GM18511 (cell line): ENCODE measurements at regions not wholly inside any gene's neighbourhood (a gene's known extent, or its start where the extent isn't known, plus 50 kb on each side); places are given as distances from the start of the nearest gene placed in this dataset.
"Not testable (repeated sequence)": the region's sequence is repeated elsewhere in the genome, so short reads cannot be mapped to it uniquely, and the experiment has no call there.

Experiments
- ATAC-seq: cut with Tn5 transposase; IDR thresholded peaks from one replicate; pipeline ENCODE4 v1.9.1; 2021; ENCODE audit warnings: mild to moderate bottlenecking, moderate library complexity; ENCODE audit not compliant: unreplicated experiment

DNA sequence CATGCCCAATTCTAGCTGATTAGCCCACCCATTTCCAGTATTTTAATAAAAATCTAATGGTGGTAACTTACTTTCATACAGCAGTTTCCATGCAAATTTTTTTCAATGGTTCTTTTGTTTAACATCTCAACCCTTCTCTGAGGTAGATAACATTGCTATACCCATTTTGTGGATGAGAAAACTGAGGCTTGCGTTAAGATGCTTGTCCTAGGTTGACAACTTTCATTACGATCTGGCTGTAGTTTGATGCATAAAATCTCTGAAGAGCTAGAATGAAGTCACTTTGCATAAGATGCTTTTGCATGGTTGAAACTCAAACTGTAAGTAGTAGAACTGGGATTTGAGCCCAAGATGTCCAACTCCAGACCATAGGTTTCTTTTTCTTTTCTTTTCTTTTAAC is 309.5 kb upstream of the PODXL start:
- ATAC-seq = no peak

DNA sequence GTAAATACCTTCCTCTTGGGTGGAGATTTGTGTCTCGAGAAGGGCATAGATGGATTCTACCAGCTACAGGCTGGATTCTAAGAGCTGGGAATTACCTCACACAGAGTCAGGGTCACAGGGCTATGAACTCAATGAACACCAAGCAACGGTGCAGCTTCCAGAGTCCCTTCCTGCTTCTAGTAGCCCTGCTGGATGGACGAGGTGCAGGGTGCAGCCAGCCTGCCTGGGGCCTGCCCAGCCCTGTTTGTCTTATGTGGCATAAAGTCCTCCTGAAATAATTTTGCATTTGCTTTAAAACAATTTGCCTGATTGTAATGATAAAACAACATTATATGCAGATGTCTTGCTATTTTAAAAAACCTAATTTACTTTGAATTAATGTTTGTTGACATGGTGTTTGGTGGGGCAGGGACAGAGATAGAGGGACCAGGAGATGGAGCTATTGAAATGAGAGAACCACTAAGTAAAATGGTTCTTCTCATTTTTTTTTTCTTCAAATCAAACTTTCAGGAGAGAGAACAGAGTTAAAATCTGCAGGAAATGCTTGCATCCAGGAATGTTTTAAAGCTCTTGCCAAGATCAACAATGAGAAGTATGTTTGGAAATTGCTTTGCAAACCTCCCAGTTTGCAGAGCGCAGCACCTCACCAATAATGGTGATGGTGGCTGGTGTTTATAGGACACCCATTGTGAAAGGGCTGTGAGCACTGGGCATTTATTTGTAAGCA is 305.4 kb upstream of the PODXL start:
- ATAC-seq = no peak

DNA sequence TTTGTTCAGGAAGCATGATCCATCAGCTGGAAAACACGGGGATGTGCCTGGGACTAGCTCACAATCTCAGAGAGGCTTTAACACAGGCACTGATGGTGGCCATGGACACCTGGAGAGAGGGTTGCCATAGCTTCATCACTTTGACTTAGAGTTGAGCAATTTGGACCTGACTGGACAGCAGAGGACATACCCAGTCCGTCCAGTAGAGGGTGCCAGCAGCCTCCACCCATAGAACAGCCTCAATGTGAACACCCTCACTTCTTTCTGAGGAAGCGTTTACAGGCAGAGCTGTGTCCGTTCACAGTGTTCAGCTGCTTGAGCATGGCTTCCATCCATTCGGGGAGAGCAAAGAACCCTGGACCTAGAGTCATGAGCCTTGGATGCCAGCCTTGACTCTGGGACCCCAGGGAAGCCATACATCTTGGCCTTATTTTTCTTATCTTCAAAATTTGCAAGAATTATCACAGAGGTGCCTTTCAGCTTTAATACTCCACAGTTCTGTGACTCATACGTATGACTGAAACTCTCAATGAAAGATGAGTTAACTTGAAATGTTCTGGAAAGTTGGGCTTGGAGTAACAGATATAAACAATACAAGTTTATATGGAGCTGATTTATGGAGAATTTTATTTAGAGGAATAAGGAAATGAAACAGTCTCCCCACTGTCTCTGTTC is 302.9 kb upstream of the PODXL start:
- peak; percentile 96 for ATAC-seq

DNA sequence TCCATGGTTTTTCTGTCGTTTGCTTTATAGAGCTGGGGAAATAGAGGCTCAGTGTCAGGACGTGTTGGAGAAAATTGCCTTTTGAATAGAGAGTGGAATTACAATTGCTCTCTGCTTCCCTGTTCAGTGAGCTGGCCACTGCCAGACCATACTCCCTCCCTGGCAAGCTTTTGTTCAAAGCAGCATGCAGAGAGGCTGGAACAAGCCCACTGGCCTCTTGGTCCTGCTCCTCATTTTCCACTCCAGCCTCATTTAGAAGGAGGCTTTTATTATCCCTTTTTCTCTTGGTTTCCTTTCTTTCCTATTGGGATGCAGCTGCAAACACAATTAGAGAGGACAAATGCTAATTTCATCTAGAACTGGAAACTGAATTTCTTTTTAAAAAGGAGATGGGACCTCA is 302.2 kb upstream of the PODXL start:
- no peak for ATAC-seq

DNA sequence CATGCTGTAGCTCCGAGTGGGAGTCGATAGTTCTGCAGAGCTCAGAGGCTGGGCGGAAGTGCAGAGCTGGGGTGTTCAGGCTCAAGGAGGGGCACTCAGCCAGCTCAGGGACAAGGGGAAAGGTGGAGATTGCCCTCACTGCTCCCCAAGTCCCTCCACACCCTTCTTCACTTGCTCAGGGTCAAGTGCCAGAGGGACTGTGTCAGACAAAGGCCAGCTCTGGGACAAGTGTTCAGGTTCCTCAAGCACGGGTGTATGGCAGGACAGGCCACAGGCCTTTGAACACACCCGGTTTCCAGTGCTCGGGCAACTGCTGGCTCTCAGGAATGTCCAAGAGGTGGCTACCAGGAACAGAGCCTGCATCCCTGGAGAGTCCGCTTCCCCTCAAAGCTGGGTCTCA is 293.0 kb upstream of the PODXL start:
- ATAC-seq = no peak

DNA sequence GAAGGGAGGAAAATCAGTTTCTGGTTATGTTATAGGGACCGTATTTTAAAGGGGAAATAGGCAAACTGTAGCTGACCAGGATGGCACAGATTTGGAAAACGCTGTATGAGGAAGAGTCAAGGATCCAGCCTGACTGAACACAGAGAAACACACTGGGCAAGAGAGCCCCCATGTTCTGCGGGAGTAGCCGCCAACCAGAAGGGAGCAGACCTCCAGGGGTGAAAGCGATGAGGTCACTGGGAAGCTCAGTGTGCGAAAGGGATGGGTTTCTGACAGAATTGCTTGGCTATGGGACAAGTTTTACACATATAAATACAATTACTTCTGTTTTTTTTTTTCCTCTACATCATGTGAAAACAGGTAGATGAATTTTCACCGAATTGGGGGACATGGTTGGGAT is 291.6 kb upstream of the PODXL start:
- no peak for ATAC-seq

DNA sequence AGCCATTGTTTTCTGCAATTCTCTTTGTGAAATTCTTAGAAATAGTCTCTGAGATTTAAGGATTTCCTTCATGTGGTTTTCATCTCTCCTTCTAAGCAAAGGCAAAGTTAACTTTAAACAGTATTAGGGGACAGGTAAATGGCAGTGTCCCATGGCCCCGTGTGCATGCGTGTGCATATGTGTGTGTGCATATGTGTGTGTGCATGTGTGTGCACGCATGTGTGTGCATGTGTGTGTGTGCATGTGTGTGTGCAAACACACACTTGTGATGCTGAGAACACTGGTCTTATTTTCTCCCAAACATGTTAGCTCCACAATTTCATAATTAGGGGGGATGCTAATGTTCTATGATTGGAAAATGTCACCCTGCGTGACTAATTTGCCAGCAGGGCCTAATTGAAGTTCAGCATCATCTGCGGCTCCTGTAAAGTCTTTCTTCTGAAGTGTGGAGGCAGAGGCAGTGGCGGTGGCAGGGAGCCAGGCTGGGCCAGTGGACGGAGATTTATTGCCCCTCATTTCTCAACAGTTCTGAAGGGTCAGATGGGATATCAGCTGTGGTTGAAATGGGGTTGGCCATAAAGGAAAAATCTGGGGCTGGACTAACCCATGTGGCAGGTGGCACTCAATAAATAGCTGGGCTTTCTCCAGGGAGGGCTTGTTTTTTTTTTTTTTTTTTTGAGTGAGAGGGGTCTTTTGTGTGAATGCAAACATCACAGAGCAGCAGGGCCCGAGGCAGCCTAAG is 289.3 kb upstream of the PODXL start:
- ATAC-seq = no peak

DNA sequence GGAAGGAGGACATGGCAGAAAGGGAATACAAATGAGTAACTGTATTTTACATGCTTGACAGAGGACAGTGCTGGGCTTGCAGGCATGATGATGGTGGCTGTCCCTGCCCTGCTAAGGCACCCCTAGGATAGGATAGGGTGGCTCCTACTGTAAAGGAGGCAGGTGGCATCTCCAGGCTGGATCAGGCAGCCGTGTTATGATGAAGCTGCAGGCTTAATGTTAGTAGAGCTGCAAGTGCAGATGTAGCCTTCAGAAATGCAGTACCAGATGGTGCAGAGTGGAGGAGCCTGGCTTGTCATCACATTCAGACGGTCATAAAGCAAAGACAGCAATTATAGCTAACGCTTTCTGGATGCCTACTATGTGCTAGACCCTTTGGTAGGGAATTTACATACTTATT is 287.9 kb upstream of the PODXL start:
- no peak for ATAC-seq

DNA sequence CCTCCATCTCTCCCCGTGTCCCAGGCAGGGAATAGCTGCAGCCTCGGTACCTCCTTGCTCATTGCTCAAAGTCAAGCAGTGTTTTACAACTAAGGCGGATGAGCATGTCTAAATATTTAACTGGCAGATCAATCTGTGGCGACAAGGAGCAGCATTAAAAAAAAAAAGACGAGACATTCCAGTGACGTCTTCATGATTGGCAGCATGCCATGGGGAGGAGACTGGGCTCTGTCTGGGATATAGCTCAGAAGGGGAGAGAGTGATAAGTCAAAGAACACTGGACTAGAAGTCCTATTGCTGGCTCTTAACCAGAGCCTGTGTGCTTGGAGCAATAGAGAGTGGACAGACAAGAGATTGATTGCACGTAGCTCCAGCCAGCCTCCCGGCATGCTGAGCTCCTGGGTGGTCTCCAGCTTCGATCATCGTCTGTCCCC is 287.5 kb upstream of the PODXL start:
- no peak for ATAC-seq

DNA sequence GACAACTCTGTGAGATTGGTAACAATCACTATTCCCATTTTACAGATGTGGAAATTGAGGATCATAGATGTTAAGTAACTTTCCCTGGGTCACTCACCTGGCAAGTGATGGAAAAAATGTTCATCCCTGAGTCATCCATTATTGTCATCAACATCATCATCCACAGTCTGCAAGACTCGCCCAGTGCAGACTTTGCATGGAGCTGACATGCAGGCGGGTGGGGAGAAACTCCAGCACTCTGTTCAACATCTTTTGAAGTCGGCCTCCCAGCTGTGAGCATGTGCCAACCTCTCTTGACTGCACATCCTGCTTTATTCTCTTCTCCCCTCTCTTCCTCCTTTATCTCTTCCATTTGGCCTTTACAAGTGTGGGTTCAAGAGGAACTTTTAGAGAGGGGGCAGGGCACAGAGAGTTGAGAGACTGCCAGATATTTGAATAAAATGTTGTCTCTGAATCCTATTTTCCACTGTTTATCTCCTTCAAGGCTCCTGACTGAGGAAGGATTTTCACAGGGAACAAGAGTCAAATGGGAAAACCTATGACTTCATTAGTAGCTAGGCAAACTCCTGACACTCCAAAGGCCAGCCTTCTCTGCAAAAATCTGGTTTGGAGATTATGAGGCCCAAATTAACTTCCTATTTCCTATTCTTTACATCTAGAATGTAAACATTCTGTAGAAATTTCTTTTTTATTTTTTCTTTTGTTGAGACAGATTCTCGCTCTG is 283.7 kb upstream of the PODXL start:
- no peak for ATAC-seq

DNA sequence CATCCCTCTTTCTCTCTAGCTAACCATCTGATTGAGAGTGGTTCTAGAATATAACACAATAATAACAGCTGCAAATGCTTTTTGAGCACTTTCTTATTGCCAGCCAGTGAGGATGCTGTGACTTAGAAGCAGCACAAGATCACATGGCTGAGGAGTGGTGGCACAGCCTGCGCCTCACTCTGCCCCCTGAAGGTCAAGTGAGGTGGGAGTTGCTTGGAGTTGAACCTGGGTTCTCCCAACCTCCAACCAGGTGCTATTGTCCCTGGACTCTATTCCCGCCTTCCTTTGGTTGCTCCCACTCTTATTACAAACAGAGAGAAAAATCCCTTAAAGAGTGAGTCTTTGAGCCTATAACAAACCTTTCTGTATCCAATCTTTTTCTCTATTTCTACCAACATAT is 280.3 kb upstream of the PODXL start:
- ATAC-seq = no peak

DNA sequence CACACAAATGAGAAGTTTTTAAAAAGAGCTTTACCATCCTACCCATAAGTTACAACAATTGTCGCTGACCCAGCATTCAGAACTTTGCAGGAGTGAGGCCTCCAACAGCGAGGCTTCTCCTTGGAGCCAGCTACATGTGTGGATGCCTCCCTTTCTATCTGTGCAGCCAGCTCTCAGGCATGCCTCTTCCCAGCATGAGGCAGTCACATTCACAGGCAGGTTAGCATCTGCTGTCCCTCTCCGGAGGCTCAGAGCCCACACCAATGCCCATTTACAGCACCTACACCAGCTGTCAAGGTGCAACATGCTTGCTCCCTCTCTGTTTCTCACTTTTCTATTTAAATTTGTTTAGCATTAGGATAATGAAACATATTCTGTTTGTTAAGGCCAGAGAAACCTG is 278.7 kb upstream of the PODXL start:
- no peak for ATAC-seq

DNA sequence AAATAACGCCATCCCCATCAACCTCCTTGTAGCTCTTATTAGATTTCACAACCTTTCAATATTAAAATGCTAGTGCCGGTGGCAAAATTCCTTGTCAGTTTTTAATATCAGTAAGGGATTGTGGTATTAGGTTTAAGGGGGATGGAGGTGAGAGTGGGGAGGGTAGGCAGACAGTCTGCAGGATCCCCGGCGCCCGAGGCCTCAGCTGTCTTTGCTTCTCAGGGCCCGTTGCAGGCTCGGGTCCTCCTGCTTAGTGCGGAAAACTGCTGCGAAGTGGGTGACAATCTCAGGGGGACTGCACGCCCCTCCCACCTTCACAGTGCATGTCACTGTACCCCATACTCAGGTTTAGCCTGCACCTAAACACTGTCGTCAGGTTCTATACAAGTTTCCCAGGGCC is 274.3 kb upstream of the PODXL start:
- ATAC-seq = no peak

DNA sequence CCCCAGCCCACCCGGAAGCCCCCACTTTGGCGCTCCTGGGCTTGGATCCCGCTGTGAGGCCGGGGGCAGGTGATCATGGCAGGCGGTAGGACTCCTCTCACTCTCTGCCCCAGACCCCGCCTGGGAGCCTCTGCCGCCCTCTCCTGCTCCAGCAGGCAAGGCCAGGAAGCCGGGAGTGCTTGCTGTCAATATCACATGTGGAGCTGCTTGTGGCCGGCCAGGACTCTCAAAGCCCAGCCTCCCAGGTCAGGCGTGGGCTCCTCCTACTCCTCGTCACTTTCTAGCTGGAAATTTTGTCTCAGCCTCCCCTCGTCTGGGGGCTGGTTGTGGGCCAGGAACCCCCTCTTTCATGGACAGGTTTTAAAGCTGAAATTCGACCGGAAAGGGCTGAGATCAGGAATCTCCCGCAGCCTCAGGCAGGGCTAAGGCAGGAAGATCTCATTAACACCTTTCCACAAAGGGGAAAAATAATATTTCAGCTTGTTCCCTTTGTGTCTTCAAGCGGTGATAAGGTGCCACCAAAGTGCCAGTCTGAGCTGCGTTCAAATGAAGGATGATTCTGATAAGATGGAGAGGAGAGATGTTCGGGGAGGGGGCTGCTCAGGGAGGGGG is 273.6 kb upstream of the PODXL start:
- no peak for ATAC-seq

DNA sequence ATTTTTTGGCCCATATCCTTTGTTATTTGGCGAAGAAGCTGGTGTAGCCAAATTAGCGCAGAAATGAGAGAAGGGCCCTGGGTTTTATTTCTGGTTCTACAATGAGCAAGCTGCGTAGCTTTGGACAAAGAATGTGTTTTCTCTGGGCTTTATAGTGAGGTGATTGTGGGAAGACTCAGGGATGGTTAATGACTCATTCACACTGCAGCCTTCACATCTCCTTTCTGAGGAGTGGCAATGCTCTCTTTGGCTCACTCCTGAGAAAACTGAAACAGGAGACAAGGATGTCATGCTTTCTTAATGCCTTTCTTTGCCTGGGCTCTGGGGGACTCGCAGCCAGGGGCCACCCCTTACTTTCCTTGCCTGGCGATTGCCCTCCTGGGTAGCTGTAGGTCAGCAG is 271.0 kb upstream of the PODXL start:
- no peak for ATAC-seq

DNA sequence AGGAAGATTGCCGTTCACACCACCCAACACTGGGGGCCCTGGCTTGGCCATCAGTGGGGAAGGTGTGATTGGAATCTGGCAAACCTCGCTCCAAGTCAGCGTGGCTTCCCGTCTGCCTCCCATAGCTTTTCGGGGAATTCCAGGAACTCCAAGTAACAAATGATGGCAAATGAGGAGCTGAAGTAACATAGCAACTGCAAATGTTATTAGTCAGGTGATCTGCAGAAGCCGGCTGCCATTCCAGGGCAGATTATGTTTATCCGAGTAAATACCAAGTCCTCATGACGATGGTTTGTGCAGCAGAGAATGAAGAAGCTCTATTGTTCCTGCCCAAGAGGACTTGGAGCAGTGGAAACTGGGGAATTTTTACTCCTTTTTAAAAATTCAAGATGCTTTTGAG is 270.5 kb upstream of the PODXL start:
- ATAC-seq = no peak

DNA sequence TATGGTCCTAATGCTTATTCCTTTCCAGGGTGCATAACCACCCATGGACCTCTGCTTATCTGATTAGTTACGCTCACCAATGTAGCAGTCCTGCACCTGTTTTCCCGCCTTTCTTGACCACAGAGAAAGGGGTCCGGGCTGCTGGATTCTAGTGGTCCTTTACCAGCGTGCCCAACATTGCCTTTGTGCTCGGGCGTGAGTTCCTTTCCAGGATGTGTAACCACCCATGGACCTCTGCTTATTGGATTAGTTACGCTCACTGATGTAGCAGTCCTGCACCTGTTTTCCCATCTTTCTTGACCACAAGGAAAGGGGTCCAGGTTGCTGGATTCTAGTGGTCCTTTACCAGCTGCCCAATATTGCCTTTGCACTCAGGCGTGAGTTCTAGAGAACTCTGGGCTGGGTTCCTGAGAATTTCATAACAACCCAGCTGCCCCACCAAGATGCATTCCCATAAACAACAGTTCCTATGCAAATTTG is 267.6 kb upstream of the PODXL start:
- not testable (repeated sequence) for ATAC-seq

DNA sequence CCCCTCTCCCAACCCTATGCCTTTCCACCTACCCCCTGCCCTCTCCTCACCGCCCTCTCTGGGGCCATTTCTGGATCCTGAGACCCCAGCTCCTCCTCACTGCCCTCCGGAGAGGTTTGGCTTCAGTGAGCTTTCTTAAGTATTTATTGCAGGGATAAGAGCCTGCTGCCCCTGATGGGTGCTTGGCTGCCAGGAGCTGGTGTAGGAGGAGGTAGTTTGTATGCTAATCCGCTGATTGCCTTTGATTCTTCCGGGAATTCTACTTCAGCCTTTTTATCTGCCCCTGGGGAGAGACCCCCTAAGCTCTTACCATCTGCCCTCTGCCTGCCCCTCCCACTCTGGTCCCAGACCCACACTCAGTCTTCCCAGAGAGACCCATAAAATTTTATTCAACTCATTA is 263.5 kb upstream of the PODXL start:
- ATAC-seq = no peak

DNA sequence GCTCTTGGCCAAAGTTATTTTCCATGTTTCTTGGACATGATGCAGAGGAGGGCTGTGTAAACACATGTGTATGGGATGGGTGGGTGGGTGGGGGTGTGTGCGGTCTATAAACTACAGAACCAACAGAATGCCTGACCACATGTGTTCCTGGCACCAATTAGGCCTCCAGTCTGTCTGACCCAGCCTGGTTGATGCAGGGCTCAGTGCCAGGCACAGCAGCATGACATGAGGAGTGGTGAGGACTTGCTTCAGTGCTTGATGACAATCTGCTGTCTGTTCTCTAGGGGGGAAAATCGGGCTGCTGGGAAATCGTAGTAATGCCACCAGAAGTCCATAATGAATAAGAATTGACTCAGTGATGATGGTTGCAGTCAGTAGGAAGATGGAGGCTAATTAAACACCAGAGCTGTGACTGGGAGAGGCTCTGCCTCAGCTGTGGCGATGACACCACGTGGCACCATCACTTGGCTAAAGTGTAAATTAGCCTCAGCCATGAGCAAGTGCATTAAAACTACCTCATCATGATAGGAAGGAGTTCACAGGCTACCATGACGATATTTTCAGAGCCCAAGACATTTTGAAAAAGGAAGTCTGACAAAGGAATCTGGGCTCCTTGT is 260.1 kb upstream of the PODXL start:
- ATAC-seq = no peak

DNA sequence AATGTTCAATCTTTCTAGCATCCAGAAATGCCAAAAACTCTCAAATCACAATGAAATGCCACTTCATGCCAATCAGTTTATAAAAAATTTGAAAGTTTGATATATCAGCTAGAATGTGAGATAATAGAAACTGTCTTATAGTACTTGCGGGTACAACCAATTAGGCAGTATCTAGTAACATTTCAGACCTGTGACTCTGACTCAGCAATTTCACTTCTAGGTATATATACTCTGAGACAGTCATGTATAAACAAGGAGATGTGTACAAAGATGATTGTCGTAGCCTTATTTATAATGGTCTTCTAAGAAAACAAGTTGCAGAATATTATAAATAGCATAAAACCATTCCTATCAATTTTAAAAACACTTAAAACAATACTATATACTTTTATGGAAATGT is 252.3 kb upstream of the PODXL start:
- no peak for ATAC-seq
